A549 (cell line): ENCODE measurements at regions not wholly inside any gene's neighbourhood (a gene's known extent, or its start where the extent isn't known, plus 50 kb on each side); places are given as distances from the start of the nearest gene placed in this dataset.

Source experiments
- ATAC-seq, 2 experiments: fragments of 200-7000 bp in 1 of 2; fragments of >200 bp in 1 of 2; cut with Nextera tagmentation in 1 of 2; cut with Tn5 transposase in 1 of 2; 3 replicates each; pipeline versions ENCODE4 v1.8.0 to v1.9.1; 2018 to 2020; ENCODE audit warnings: mild to moderate bottlenecking in 1 of 2, moderate library complexity in 1 of 2
- CTCF ChIA-PET: fragments of 300-600 bp; sonication (Branson Sonifier 250); formaldehyde crosslinking; extraction: SDS; loops from one replicate; lab custom pipeline; 2021; ENCODE audit warnings: antibody characterized with exemption, inconsistent platforms; lab: Yijun Ruan, JAX
- POLR2A ChIA-PET: fragments of 350-600 bp; formaldehyde crosslinking; extraction: SDS; loops from one replicate; lab custom pipeline; 2021; ENCODE audit warnings: antibody characterized with exemption, inconsistent platforms; lab: Yijun Ruan, JAX
- DNase-seq, 2 experiments: peaks; one replicate each; pipeline versions ENCODE4 v3.0.0 to v3.0.0-alpha.2; 2011 to 2016; ENCODE audit warnings: low read depth in 1 of 2, low spot score in 1 of 2
- FAIRE-seq: peaks from 2 replicates; lab custom pipeline; 2011; peaks lifted over from hg19 to GRCh38; lab: Jason Lieb, UNC
- H3K27ac ChIP-seq, 2 experiments: fragments of >200 bp; sonication (Bioruptor Twin); formaldehyde crosslinking; 3 replicates each; pipeline ENCODE4 v1.5.1; 2016 to 2017
- H3K4me1 ChIP-seq: fragments of >200 bp; sonication (Bioruptor Twin); formaldehyde crosslinking; 3 replicates; pipeline ENCODE4 v1.6.1; 2016
- H3K4me2 ChIP-seq: fragments of >200 bp; sonication (Bioruptor Twin); formaldehyde crosslinking; 3 replicates; pipeline ENCODE4 v1.6.1; 2016
- H3K4me3 ChIP-seq: fragments of >200 bp; sonication (Bioruptor Twin); formaldehyde crosslinking; 3 replicates; pipeline ENCODE4 v1.5.1; 2016
- H3K9me3 ChIP-seq: fragments of >200 bp; sonication (Bioruptor Twin); formaldehyde crosslinking; 3 replicates; pipeline ENCODE4 v1.6.1; 2016
- CBX2 ChIP-seq: fragments of 200-600 bp; sonication (generic); IDR thresholded peaks from 2 replicates; pipeline ENCODE4 v1.6.1; 2016; ENCODE audit warnings: low read depth, mild to moderate bottlenecking, borderline replicate concordance
- CEBPB ChIP-seq, 2 experiments: fragments of >200 bp in 1 of 2; sonication (Bioruptor Twin) in 1 of 2; formaldehyde crosslinking in 1 of 2; IDR thresholded peaks; 2 replicates each; pipeline ENCODE4 v1.6.1; 2012 to 2016
- EP300 ChIP-seq, 2 experiments: fragments of >200 bp; sonication (Bioruptor Twin); formaldehyde crosslinking; IDR thresholded peaks; 2 replicates in 1 of 2; 3 replicates in 1 of 2; pipeline ENCODE4 v1.6.1; 2016 to 2017
- FOXS1 ChIP-seq: fragments of 250-450 bp; sonication (Bioruptor Pico); IDR thresholded peaks from 2 replicates; pipeline ENCODE4 v1.5.0; 2020; ENCODE audit warnings: mild to moderate bottlenecking, moderate library complexity
- HEYL ChIP-seq: fragments of 250-450 bp; sonication (Bioruptor Pico); IDR thresholded peaks from 2 replicates; pipeline ENCODE4 v1.8.0; 2021; ENCODE audit warnings: mild to moderate bottlenecking, moderate library complexity
- HOXB5 ChIP-seq: fragments of 250-450 bp; sonication (Bioruptor Pico); IDR thresholded peaks from 2 replicates; pipeline ENCODE4 v1.5.0; 2020; ENCODE audit warnings: mild to moderate bottlenecking, moderate library complexity
- JUN ChIP-seq, 2 experiments: fragments of >200 bp; sonication (Bioruptor Twin); formaldehyde crosslinking; IDR thresholded peaks; 2 replicates in 1 of 2; 3 replicates in 1 of 2; pipeline ENCODE4 v1.6.1; 2016 to 2017
- JUNB ChIP-seq: fragments of >200 bp; sonication (Bioruptor Twin); formaldehyde crosslinking; IDR thresholded peaks from 2 replicates; pipeline ENCODE4 v1.6.1; 2016
- MAFK ChIP-seq: fragments of 450-650 bp; IDR thresholded peaks from 2 replicates; pipeline ENCODE4 v1.6.1; 2014; ENCODE audit not compliant: partially characterized antibody
- POLR2A ChIP-seq: IDR thresholded peaks from 2 replicates; pipeline ENCODE4 v1.6.1; 2012; ENCODE audit warnings: mild to moderate bottlenecking, low read length
- RAD21 ChIP-seq, 2 experiments: fragments of >200 bp in 1 of 2; sonication (Bioruptor Twin) in 1 of 2; formaldehyde crosslinking in 1 of 2; IDR thresholded peaks in 1 of 2; conservative IDR thresholded peaks in 1 of 2; 2 replicates in 1 of 2; 3 replicates in 1 of 2; pipeline ENCODE4 v1.6.1; 2012 to 2018; ENCODE audit warnings: inconsistent platforms in 1 of 2
- RARB ChIP-seq: fragments of 250-450 bp; sonication (Bioruptor Pico); IDR thresholded peaks from 2 replicates; pipeline ENCODE4 v1.8.0; 2021; ENCODE audit warnings: mild to moderate bottlenecking, moderate library complexity
- RFX5 ChIP-seq: fragments of 450-650 bp; IDR thresholded peaks from 2 replicates; pipeline ENCODE4 v1.7.1; 2014; ENCODE audit warnings: antibody characterized with exemption, mild to moderate bottlenecking, moderate library complexity
- SMC3 ChIP-seq: fragments of >200 bp; sonication (Bioruptor Twin); formaldehyde crosslinking; IDR thresholded peaks from 3 replicates; pipeline ENCODE4 v1.6.1; 2018; ENCODE audit warnings: inconsistent platforms
- TFCP2L1 ChIP-seq: fragments of 250-450 bp; sonication (Bioruptor Pico); IDR thresholded peaks from 2 replicates; pipeline ENCODE4 v1.5.0; 2021; ENCODE audit warnings: mild to moderate bottlenecking
- ZC3H11A ChIP-seq: fragments of 450-650 bp; IDR thresholded peaks from 2 replicates; pipeline ENCODE4 v1.6.1; 2014; ENCODE audit warnings: antibody characterized with exemption, mild to moderate bottlenecking
- WGBS: methylation state at CpG from one replicate; pipeline ENCODE4 v1.1.6; 2017; ENCODE audit errors: missing lambda C conversion rate; 5-methylcytosine and 5-hydroxymethylcytosine counted together
- TF ChIP-seq, protein P1 (sequence below): IDR thresholded peaks from 2 replicates; pipeline ENCODE4 v1.6.1; 2012
- TF ChIP-seq, protein P2 (sequence below): fragments of 150-350 bp; IDR thresholded peaks from 2 replicates; pipeline ENCODE4 v1.6.1; 2014; ENCODE audit warnings: low read depth, mild to moderate bottlenecking, low read length
- TF ChIP-seq, protein P3 (sequence below): fragments of 450-650 bp; IDR thresholded peaks from 2 replicates; pipeline ENCODE4 v1.6.1; 2014; ENCODE audit warnings: antibody characterized with exemption
- TF ChIP-seq, protein P4 (sequence below): fragments of 250-450 bp; sonication (Bioruptor Pico); IDR thresholded peaks from 2 replicates; pipeline ENCODE4 v1.5.0; 2021; ENCODE audit warnings: mild to moderate bottlenecking, moderate library complexity, borderline replicate concordance
- TF ChIP-seq, protein P5 (sequence below): fragments of >200 bp; sonication (Bioruptor Twin); formaldehyde crosslinking; IDR thresholded peaks from 3 replicates; pipeline ENCODE4 v1.5.1; 2016
- TF ChIP-seq, protein P6 (sequence below): fragments of 250-450 bp; sonication (Bioruptor Pico); IDR thresholded peaks from 2 replicates; pipeline ENCODE4 v1.5.0; 2020; ENCODE audit warnings: low read depth, mild to moderate bottlenecking, moderate library complexity
- TF ChIP-seq, protein P7 (sequence below): fragments of >200 bp; sonication (Bioruptor Twin); formaldehyde crosslinking; IDR thresholded peaks from 2 replicates; pipeline ENCODE4 v1.6.1; 2016

DNA sequence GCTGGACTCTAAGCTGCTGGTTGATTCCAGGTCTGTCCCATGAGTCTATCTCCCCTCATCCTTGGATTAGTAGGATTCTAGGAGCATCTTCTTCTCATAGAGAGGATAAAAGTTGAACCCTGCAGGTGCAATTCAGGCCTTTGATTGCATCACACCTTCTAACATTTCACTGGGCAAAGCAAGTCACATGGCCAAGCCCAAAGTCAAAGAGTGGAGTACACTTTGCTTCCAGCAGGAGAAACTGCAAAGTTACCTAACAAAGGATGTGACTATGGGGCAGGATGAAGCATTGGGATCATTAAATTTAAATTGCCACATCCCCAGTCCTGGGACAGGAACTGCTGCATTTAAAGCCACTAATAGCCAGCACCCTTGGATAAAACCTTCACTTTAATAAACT is 51.0 kb upstream of the EGFLAM start:
- TF ChIP-seq CEBPB (IDR thresholded peaks at IDR 0.05) (peak; percentile 23 to 38; a peak in 2 of 4 replicates), SMC3 (no peak)
- TF ChIP-seq, protein P1, sequence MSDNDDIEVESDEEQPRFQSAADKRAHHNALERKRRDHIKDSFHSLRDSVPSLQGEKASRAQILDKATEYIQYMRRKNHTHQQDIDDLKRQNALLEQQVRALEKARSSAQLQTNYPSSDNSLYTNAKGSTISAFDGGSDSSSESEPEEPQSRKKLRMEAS = no peak
- TF ChIP-seq, protein P2, sequence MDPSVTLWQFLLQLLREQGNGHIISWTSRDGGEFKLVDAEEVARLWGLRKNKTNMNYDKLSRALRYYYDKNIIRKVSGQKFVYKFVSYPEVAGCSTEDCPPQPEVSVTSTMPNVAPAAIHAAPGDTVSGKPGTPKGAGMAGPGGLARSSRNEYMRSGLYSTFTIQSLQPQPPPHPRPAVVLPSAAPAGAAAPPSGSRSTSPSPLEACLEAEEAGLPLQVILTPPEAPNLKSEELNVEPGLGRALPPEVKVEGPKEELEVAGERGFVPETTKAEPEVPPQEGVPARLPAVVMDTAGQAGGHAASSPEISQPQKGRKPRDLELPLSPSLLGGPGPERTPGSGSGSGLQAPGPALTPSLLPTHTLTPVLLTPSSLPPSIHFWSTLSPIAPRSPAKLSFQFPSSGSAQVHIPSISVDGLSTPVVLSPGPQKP = no peak
- TF ChIP-seq, all 56 proteins: peak for 1
- Histone ChIP-seq H3K27ac (no peak overlapping the region), H3K4me2 (no peak overlapping the region), H3K4me1 (no peaks in the 10 kb centered on the region), H3K9me3 (no peaks in the 10 kb centered on the region), H3K4me3 (no peak overlapping the region)
- POLR2A ChIA-PET = no interaction called here
- FAIRE-seq (no peak), DNase-seq (peak in 1 of 2 experiments; percentile 11), ATAC-seq (peak; percentile 22 to 52; a peak in 4 of 6 replicates)
- CTCF ChIA-PET = interaction anchor here (0.7 to 3.1 kb wide), 2 partner anchors 12 to 14 kb away, joined by 3 to 16 read pairs; no protein-coding TSS in a partner anchor

DNA sequence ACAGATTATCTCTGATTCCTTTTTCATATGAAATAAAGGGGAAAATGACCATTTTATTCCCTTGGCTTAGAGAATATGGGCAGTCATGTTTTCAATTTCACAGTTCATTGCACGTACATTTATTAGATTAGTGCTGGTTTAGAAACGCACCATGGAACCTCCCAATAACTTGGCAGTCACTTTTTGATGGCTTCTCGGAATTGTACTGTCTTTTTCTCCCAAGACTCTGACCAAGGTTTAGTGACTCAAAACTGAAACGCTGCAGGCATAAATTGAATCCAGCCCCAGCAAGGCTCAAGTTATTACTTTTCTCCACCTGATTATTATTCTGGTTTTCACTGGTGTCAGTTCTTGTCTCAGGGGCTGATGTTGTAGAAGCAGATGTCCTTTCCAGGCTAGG is 55.6 kb upstream of the EGFLAM start:
- CTCF ChIA-PET = interaction anchor here (1.1 to 2.1 kb wide), 2 partner anchors 10 to 62 kb away, joined by 3 to 19 read pairs; no protein-coding TSS in a partner anchor
- Histone ChIP-seq H3K9me3 (no peaks in the 10 kb centered on the region), H3K4me2 (no peak overlapping the region), H3K4me1 (no peaks in the 10 kb centered on the region), H3K4me3 (no peak overlapping the region), H3K27ac (no peak overlapping the region)
- no peak for DNase-seq
- no peak for ATAC-seq
- no peak for FAIRE-seq
- TF ChIP-seq MAFK = no peak
- TF ChIP-seq, protein P3, sequence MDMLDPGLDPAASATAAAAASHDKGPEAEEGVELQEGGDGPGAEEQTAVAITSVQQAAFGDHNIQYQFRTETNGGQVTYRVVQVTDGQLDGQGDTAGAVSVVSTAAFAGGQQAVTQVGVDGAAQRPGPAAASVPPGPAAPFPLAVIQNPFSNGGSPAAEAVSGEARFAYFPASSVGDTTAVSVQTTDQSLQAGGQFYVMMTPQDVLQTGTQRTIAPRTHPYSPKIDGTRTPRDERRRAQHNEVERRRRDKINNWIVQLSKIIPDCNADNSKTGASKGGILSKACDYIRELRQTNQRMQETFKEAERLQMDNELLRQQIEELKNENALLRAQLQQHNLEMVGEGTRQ = no peak
- no peak for TF ChIP-seq JUNB
- no peak for TF ChIP-seq EP300 (IDR thresholded peaks at IDR 0.05)
- TF ChIP-seq TFCP2L1 (CRISPR knock-in tag) = no peak
- TF ChIP-seq CEBPB (IDR thresholded peaks at IDR 0.05) = no peak
- no peak for TF ChIP-seq CBX2
- TF ChIP-seq, protein P4, sequence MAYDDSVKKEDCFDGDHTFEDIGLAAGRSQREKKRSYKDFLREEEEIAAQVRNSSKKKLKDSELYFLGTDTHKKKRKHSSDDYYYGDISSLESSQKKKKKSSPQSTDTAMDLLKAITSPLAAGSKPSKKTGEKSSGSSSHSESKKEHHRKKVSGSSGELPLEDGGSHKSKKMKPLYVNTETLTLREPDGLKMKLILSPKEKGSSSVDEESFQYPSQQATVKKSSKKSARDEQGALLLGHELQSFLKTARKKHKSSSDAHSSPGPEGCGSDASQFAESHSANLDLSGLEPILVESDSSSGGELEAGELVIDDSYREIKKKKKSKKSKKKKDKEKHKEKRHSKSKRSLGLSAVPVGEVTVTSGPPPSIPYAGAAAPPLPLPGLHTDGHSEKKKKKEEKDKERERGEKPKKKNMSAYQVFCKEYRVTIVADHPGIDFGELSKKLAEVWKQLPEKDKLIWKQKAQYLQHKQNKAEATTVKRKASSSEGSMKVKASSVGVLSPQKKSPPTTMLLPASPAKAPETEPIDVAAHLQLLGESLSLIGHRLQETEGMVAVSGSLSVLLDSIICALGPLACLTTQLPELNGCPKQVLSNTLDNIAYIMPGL (CRISPR knock-in tag) = no peak
- TF ChIP-seq POLR2A = no peak
- TF ChIP-seq, all 56 proteins: peak for 0
- WGBS = 6% methylated on average over 4 of the region's 4 CpGs
- POLR2A ChIA-PET = no interaction called here

DNA sequence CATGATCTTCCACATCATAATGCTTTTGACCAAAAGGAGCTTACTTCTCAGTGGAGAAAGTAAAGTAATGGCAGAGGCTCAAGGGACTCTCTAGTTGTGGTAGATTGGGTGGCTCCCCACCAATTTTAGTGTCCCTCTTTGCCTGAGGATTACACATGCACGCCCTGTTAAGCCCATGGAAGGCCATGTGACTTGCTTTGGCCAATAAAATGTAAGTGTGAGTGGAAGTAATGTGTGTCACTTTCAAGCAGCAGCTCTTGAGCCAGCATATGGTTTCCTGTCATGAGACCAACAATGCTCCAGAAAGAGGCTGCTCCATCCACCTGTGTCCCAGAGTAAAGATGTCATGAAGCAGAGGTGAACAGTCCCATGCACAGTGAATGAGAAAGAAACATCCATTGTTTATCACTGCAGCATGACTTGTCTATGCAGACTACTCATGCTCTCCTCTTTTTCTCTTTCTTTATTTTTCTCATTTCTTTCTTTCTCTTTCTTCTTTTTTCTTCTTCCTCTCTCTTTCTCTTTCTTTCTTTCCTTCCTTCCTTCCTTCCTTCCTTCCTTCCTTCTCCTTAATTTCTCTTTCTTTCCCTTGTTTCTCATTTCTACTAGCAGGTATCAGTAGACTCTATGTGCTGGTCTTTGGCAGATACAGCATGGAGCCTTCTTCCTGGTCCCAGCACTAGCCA is 57.3 kb upstream of the EGFLAM start:
- no peak overlapping the region for H3K4me3 ChIP-seq
- no peaks in the 10 kb centered on the region for H3K4me1 ChIP-seq
- no peak overlapping the region for H3K4me2 ChIP-seq
- no peak for ATAC-seq
- CTCF ChIA-PET = interaction anchor here (0.6 to 2.1 kb wide), 4 partner anchors 7 to 567 kb away, joined by 3 to 19 read pairs (median 6); no protein-coding TSS in a partner anchor
- no peaks in the 10 kb centered on the region for H3K9me3 ChIP-seq
- H3K27ac ChIP-seq = no peak overlapping the region
- POLR2A ChIA-PET = no interaction called here
- no peak for DNase-seq
- 0% methylated on average over 1 of the region's 1 CpG for WGBS
- TF ChIP-seq TFCP2L1 (CRISPR knock-in tag) (no peak), HEYL (CRISPR knock-in tag) (no peak), ZC3H11A (no peak), RAD21 (conservative IDR thresholded peaks at IDR 0.05 in 1 of 2, IDR thresholded peaks at IDR 0.05 in 1 of 2) (no peak), RFX5 (no peak), HOXB5 (CRISPR knock-in tag) (no peak), FOXS1 (CRISPR knock-in tag) (no peak), JUNB (no peak), RARB (CRISPR knock-in tag) (no peak), MAFK (no peak), JUN (IDR thresholded peaks at IDR 0.05) (no peak)
- TF ChIP-seq, protein P5, sequence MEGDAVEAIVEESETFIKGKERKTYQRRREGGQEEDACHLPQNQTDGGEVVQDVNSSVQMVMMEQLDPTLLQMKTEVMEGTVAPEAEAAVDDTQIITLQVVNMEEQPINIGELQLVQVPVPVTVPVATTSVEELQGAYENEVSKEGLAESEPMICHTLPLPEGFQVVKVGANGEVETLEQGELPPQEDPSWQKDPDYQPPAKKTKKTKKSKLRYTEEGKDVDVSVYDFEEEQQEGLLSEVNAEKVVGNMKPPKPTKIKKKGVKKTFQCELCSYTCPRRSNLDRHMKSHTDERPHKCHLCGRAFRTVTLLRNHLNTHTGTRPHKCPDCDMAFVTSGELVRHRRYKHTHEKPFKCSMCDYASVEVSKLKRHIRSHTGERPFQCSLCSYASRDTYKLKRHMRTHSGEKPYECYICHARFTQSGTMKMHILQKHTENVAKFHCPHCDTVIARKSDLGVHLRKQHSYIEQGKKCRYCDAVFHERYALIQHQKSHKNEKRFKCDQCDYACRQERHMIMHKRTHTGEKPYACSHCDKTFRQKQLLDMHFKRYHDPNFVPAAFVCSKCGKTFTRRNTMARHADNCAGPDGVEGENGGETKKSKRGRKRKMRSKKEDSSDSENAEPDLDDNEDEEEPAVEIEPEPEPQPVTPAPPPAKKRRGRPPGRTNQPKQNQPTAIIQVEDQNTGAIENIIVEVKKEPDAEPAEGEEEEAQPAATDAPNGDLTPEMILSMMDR = no peak
- TF ChIP-seq, protein P6, sequence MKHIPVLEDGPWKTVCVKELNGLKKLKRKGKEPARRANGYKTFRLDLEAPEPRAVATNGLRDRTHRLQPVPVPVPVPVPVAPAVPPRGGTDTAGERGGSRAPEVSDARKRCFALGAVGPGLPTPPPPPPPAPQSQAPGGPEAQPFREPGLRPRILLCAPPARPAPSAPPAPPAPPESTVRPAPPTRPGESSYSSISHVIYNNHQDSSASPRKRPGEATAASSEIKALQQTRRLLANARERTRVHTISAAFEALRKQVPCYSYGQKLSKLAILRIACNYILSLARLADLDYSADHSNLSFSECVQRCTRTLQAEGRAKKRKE (CRISPR knock-in tag) = no peak
- TF ChIP-seq, protein P7, sequence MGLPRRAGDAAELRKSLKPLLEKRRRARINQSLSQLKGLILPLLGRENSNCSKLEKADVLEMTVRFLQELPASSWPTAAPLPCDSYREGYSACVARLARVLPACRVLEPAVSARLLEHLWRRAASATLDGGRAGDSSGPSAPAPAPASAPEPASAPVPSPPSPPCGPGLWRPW = no peak
- no peak for FAIRE-seq
